Tibial nerve (tissue), 4 donors: ENCODE measurements at regions not wholly inside any gene's neighbourhood (a gene's known extent, or its start where the extent isn't known, plus 50 kb on each side); places are given as distances from the start of the nearest gene placed in this dataset.

Experiments used
- EP300 ChIP-seq, 2 donors: sonication (generic); formaldehyde crosslinking; IDR thresholded peaks; one replicate each; pipeline ENCODE4 v1.6.1; 2017; ENCODE audit warnings: antibody characterized with exemption in 2 of 2, mild to moderate bottlenecking in 1 of 2
- POLR2A ChIP-seq, 2 donors: fragments of 450-650 bp; IDR thresholded peaks; one replicate each; pipeline ENCODE4 v1.6.1; 2017; ENCODE audit warnings: antibody characterized with exemption in 2 of 2, mild to moderate bottlenecking in 2 of 2, moderate library complexity in 2 of 2
- TF ChIP-seq, protein P1 (sequence below), 5 experiments: fragments of 200-600 bp in 3 of 5; fragments of 450-650 bp in 2 of 5; sonication (generic) in 3 of 5; IDR thresholded peaks; one replicate each; pipeline ENCODE4 v1.5.1; 2016 to 2019; ENCODE audit warnings: antibody characterized with exemption in 5 of 5, mild to moderate bottlenecking in 3 of 5, moderate library complexity in 2 of 5

DNA sequence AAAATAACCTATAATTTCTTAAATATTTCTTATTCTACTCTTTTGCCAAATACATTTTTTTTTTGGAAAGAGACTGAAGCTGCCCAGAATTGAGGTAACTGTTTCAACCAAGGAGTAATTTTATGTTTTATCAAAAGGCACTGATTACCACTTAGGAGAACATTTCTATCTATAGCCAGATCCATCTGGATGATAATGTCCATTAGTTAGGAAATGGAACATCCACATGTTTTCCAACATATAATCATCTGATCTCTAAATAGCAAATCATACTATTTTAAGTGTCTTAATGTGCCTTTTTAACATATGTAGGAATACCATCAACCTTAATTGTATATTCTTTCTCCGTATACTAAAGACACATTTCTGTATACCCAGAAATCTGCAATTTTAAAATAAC, 1068.9 kb downstream of the NXPH1 start:
- TF ChIP-seq POLR2A (IDR thresholded peaks at IDR 0.05), result no peak
- TF ChIP-seq, protein P1, sequence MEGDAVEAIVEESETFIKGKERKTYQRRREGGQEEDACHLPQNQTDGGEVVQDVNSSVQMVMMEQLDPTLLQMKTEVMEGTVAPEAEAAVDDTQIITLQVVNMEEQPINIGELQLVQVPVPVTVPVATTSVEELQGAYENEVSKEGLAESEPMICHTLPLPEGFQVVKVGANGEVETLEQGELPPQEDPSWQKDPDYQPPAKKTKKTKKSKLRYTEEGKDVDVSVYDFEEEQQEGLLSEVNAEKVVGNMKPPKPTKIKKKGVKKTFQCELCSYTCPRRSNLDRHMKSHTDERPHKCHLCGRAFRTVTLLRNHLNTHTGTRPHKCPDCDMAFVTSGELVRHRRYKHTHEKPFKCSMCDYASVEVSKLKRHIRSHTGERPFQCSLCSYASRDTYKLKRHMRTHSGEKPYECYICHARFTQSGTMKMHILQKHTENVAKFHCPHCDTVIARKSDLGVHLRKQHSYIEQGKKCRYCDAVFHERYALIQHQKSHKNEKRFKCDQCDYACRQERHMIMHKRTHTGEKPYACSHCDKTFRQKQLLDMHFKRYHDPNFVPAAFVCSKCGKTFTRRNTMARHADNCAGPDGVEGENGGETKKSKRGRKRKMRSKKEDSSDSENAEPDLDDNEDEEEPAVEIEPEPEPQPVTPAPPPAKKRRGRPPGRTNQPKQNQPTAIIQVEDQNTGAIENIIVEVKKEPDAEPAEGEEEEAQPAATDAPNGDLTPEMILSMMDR (IDR thresholded peaks at IDR 0.05), result no peak
- TF ChIP-seq EP300 (IDR thresholded peaks at IDR 0.05), result no peak
